ENCODE measurements at regions not wholly inside any gene's neighbourhood (a gene's known extent, or its start where the extent isn't known, plus 50 kb on each side); places are given as distances from the start of the nearest gene placed in this dataset.

GRCh38 chr20:63099456-63100173 is 92.9 kb upstream of the BHLHE23 start:
- no peaks in the 10 kb centered on the region for H3K36me3 ChIP-seq (ENCODE audit: low read depth, low read length)
- ChIA-PET CTCF (no interaction called here), POLR2A (ENCODE audit: unreplicated experiment) (no interaction called here)
- H3F3A ChIP-seq (ENCODE audit: low read length, unreplicated experiment) = no peaks in the 10 kb centered on the region
- ATAC-seq (no peak), DNase-seq (no peak)
- H3K9ac ChIP-seq (ENCODE audit: low read length) = no peak overlapping the region
- H3K4me1 ChIP-seq (ENCODE audit: insufficient read depth, low read length) = peaks cover 3% of the 10 kb centered on the region; the same call in 1 of the 2 replicates
- no peaks in the 10 kb centered on the region for H3K9me2 ChIP-seq (replicated peaks; ENCODE audit: low read length)
- H4K20me1 ChIP-seq (ENCODE audit: low read length) = no peaks in the 10 kb centered on the region
- H3K4me3 ChIP-seq (ENCODE audit: low read length) = no peak overlapping the region
- H3K9me3 ChIP-seq (ENCODE audit: low read length) = no peaks in the 10 kb centered on the region
- TF ChIP-seq CTCF (conservative IDR thresholded peaks at IDR 0.05; ENCODE audit: low read depth, low read length) = no peak
- no peak for TF ChIP-seq EZH2 (IDR thresholded peaks at IDR 0.05; ENCODE audit: low read length, unreplicated experiment)
- TF ChIP-seq EZH2phosphoT487 (IDR thresholded peaks at IDR 0.05; ENCODE audit: borderline replicate concordance, low read length) = no peak
- no peak overlapping the region for H2AFZ ChIP-seq (ENCODE audit: low read length)
- no TSS peak for BruUV-seq (replicated peaks)
- H3K27me3 ChIP-seq (ENCODE audit: low read length) = peaks cover 27% of the 10 kb centered on the region
- no peak overlapping the region for H3K27ac ChIP-seq (ENCODE audit: low read length)
- H3K4me2 ChIP-seq (ENCODE audit: low read length) = no peak overlapping the region
- intact Hi-C loops (cut with micrococcal nuclease) = no loop called here
- H3K79me2 ChIP-seq (ENCODE audit: low read length) = no peaks in the 10 kb centered on the region

GRCh38 chr20:63098195-63098810 is 91.5 kb upstream of the BHLHE23 start:
- H3K4me2 ChIP-seq (ENCODE audit: low read length) = no peak overlapping the region
- POLR2A ChIA-PET (ENCODE audit: unreplicated experiment) = no interaction called here
- no peaks in the 10 kb centered on the region for H3K9me2 ChIP-seq (replicated peaks; ENCODE audit: low read length)
- CTCF ChIA-PET = no interaction called here
- H3K9me3 ChIP-seq (ENCODE audit: low read length) = no peaks in the 10 kb centered on the region
- no peak for TF ChIP-seq EZH2phosphoT487 (IDR thresholded peaks at IDR 0.05; ENCODE audit: borderline replicate concordance, low read length)
- TF ChIP-seq CTCF (conservative IDR thresholded peaks at IDR 0.05; ENCODE audit: low read depth, low read length) = no peak
- TF ChIP-seq EZH2 (IDR thresholded peaks at IDR 0.05; ENCODE audit: low read length, unreplicated experiment) = no peak
- no peaks in the 10 kb centered on the region for H4K20me1 ChIP-seq (ENCODE audit: low read length)
- no peak for DNase-seq
- ATAC-seq = no peak
- no TSS peak for BruUV-seq (replicated peaks)
- no peaks in the 10 kb centered on the region for H3K36me3 ChIP-seq (ENCODE audit: low read depth, low read length)
- H3K27ac ChIP-seq (ENCODE audit: low read length) = no peak overlapping the region
- no peak overlapping the region for H3K4me3 ChIP-seq (ENCODE audit: low read length)
- no peaks in the 10 kb centered on the region for H3K79me2 ChIP-seq (ENCODE audit: low read length)
- H3K27me3 ChIP-seq (ENCODE audit: low read length) = peaks cover 40% of the 10 kb centered on the region
- H2AFZ ChIP-seq (ENCODE audit: low read length) = no peak overlapping the region
- intact Hi-C loops (cut with micrococcal nuclease) = no loop called here
- H3K4me1 ChIP-seq (ENCODE audit: insufficient read depth, low read length) = peaks cover 3% of the 10 kb centered on the region; the same call in 1 of the 2 replicates
- H3F3A ChIP-seq (ENCODE audit: low read length, unreplicated experiment) = no peaks in the 10 kb centered on the region
- no peak overlapping the region for H3K9ac ChIP-seq (ENCODE audit: low read length)

DNA sequence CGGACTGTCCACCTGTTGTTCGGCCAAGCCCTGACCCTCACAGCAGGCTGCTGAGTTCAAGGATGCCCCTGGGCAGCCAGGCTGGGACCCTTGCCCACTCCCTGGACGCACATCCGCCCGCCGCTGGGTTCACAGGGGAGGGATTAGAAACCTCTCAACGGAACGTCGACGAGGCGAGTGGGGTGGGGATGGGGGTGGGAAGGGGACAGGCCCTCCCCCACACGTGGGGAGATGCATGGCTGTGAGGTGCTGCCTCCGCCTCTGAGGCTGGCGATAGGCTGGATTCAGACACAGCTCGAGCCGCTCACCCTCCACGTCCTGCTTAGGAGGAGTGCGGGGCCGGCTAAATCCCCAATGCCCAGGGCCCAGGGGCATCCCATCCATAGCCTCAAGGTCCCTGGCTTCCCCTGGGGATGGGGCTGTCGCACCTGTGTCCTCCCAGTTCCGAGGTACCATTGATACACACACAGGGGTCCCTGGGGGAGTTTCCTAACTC is 90.6 kb upstream of the BHLHE23 start:
- no peaks in the 10 kb centered on the region for H3K9me2 ChIP-seq (replicated peaks; ENCODE audit: low read length)
- H3K4me2 ChIP-seq (ENCODE audit: low read length) = no peak overlapping the region
- H3K36me3 ChIP-seq (ENCODE audit: low read depth, low read length) = no peaks in the 10 kb centered on the region
- no peak for TF ChIP-seq CTCF (conservative IDR thresholded peaks at IDR 0.05; ENCODE audit: low read depth, low read length)
- TF ChIP-seq EZH2 (IDR thresholded peaks at IDR 0.05; ENCODE audit: low read length, unreplicated experiment) = no peak
- TF ChIP-seq EZH2phosphoT487 (IDR thresholded peaks at IDR 0.05; ENCODE audit: borderline replicate concordance, low read length) = no peak
- ATAC-seq (no peak), DNase-seq (no peak)
- ChIA-PET CTCF (no interaction called here), POLR2A (ENCODE audit: unreplicated experiment) (no interaction called here)
- H3K9me3 ChIP-seq (ENCODE audit: low read length) = no peaks in the 10 kb centered on the region
- H3K27me3 ChIP-seq (ENCODE audit: low read length) = peaks cover 45% of the 10 kb centered on the region
- no peaks in the 10 kb centered on the region for H3F3A ChIP-seq (ENCODE audit: low read length, unreplicated experiment)
- no peak overlapping the region for H3K4me3 ChIP-seq (ENCODE audit: low read length)
- BruUV-seq (replicated peaks) = no TSS peak
- no peak overlapping the region for H3K27ac ChIP-seq (ENCODE audit: low read length)
- no peaks in the 10 kb centered on the region for H4K20me1 ChIP-seq (ENCODE audit: low read length)
- no peaks in the 10 kb centered on the region for H3K79me2 ChIP-seq (ENCODE audit: low read length)
- no peak overlapping the region for H3K9ac ChIP-seq (ENCODE audit: low read length)
- no peak overlapping the region for H2AFZ ChIP-seq (ENCODE audit: low read length)
- intact Hi-C loops (cut with micrococcal nuclease) = no loop called here
- H3K4me1 ChIP-seq (ENCODE audit: insufficient read depth, low read length) = no peaks in the 10 kb centered on the region

Data from PC-3 (cell line).